ENCODE measurements at regions not wholly inside any gene's neighbourhood (a gene's known extent, or its start where the extent isn't known, plus 50 kb on each side); places are given as distances from the start of the nearest gene placed in this dataset.

DNA sequence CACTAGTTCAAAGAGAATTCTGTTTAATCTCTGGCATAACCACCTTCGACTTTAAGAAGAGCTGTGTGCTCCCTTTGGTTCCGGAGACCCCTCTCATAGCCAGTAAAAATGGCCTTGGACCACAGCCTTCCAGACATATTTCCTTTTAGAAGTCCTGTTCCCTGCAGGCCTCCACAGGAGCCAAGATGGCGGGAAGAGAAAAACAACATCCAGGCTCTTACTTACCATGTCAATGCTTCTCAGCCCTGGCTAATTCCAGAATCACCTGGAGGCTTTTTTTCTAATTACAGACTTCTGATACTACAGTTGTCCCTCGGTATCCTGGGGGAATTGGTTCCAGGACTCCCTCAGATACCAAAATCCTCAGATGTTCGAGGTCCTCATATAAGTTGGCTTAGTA lies 362.5 kb downstream of the PBX1 start:
- no peak for TF ChIP-seq CTCF (conservative IDR thresholded peaks at IDR 0.05 in 1 of 2, IDR thresholded peaks at IDR 0.05 in 1 of 2; ENCODE audit: low read depth in 1 of 2, low read length in 2 of 2)
- no peak for TF ChIP-seq EZH2 (IDR thresholded peaks at IDR 0.05; ENCODE audit: low read length, missing control alignments)
